NT2/D1 (cell line): ENCODE measurements at regions not wholly inside any gene's neighbourhood (a gene's known extent, or its start where the extent isn't known, plus 50 kb on each side); places are given as distances from the start of the nearest gene placed in this dataset.

Source experiments
- DNase-seq: peaks from one replicate; pipeline ENCODE4 v3.0.0-alpha.2; 2011; ENCODE audit warnings: low read depth, low spot score
- H3K27me3 ChIP-seq: 2 replicates; pipeline ENCODE4 v1.6.0; 2011; ENCODE audit warnings: mild to moderate bottlenecking; ENCODE audit not compliant: insufficient read length, insufficient read depth
- H3K36me3 ChIP-seq: 2 replicates; pipeline ENCODE4 v1.6.1; 2011; ENCODE audit warnings: mild to moderate bottlenecking, low read length, mixed read lengths; ENCODE audit not compliant: insufficient read depth, insufficient read length
- H3K4me1 ChIP-seq: 2 replicates; pipeline ENCODE4 v1.5.1; 2011; ENCODE audit not compliant: insufficient read depth, insufficient read length
- H3K4me3 ChIP-seq: 2 replicates; pipeline ENCODE4 v1.5.1; 2011; ENCODE audit warnings: low read depth; ENCODE audit not compliant: insufficient read length
- H3K9ac ChIP-seq: 2 replicates; pipeline ENCODE4 v1.6.0; 2011; ENCODE audit warnings: low read depth; ENCODE audit not compliant: insufficient read length
- H3K9me3 ChIP-seq: 2 replicates; pipeline ENCODE4 v1.5.1; 2011; ENCODE audit warnings: mild to moderate bottlenecking, low read length; ENCODE audit not compliant: insufficient read depth
- SUZ12 ChIP-seq: IDR thresholded peaks from 2 replicates; pipeline ENCODE4 v1.6.1; 2011; ENCODE audit not compliant: insufficient read length, insufficient read depth; ENCODE audit errors: extremely low read depth
- YY1 ChIP-seq: IDR thresholded peaks from 2 replicates; pipeline ENCODE4 v1.6.1; 2011; ENCODE audit not compliant: insufficient read length, insufficient read depth
- ZNF274 ChIP-seq: IDR thresholded peaks from 2 replicates; pipeline ENCODE4 v1.6.1; 2011; ENCODE audit warnings: mild to moderate bottlenecking, low read depth, low read length

GRCh38 chr20:11182720-11183119 is 508.9 kb upstream of the JAG1 start:
- Histone ChIP-seq H3K9me3 (peaks cover 14% of the 10 kb centered on the region), H3K36me3 (no peaks in the 10 kb centered on the region), H3K9ac (no peak overlapping the region), H3K27me3 (no peaks in the 10 kb centered on the region), H3K4me1 (no peaks in the 10 kb centered on the region), H3K4me3 (no peak overlapping the region)
- no peak for DNase-seq
- TF ChIP-seq ZNF274 (no peak), SUZ12 (no peak), YY1 (no peak)

GRCh38 chr20:11186301-11187008 is 512.7 kb upstream of the JAG1 start:
- Histone ChIP-seq H3K9me3 (peaks cover 3% of the 10 kb centered on the region; the same call in 1 of the 2 replicates), H3K4me3 (no peak overlapping the region), H3K27me3 (no peaks in the 10 kb centered on the region), H3K4me1 (no peaks in the 10 kb centered on the region), H3K9ac (no peak overlapping the region), H3K36me3 (no peaks in the 10 kb centered on the region)
- no peak for TF ChIP-seq YY1
- DNase-seq = no peak

- DNase-seq = no peak
- TF ChIP-seq ZNF274 = no peak
- no peak for TF ChIP-seq YY1
- no peak for TF ChIP-seq SUZ12
- H3K4me3 ChIP-seq = no peak overlapping the region
- no peak overlapping the region for H3K9ac ChIP-seq
- no peaks in the 10 kb centered on the region for H3K27me3 ChIP-seq
- no peaks in the 10 kb centered on the region for H3K4me1 ChIP-seq
- H3K36me3 ChIP-seq = no peaks in the 10 kb centered on the region
- H3K9me3 ChIP-seq = no peaks in the 10 kb centered on the region; the same call in 1 of the 2 replicates
Observed at GRCh38 chr20:11188843-11189603, 515.2 kb upstream of the JAG1 start.

GRCh38 chr20:11190741-11191140 is 516.9 kb upstream of the JAG1 start:
- no peaks in the 10 kb centered on the region for H3K36me3 ChIP-seq
- no peak for DNase-seq
- no peaks in the 10 kb centered on the region for H3K27me3 ChIP-seq
- TF ChIP-seq YY1 (no peak), SUZ12 (no peak), ZNF274 (no peak)
- H3K9me3 ChIP-seq = no peaks in the 10 kb centered on the region; the same call in 1 of the 2 replicates
- H3K9ac ChIP-seq = no peak overlapping the region
- no peak overlapping the region for H3K4me3 ChIP-seq
- H3K4me1 ChIP-seq = no peaks in the 10 kb centered on the region

- Histone ChIP-seq H3K4me1 (no peaks in the 10 kb centered on the region), H3K9me3 (no peaks in the 10 kb centered on the region), H3K4me3 (no peak overlapping the region), H3K36me3 (no peaks in the 10 kb centered on the region), H3K27me3 (no peaks in the 10 kb centered on the region), H3K9ac (no peak overlapping the region)
- TF ChIP-seq SUZ12 (no peak), ZNF274 (no peak), YY1 (no peak)
- DNase-seq = no peak
Observed at GRCh38 chr20:11192106-11192505, 518.3 kb upstream of the JAG1 start.

- H3K36me3 ChIP-seq = no peaks in the 10 kb centered on the region
- H3K9ac ChIP-seq = no peak overlapping the region
- H3K4me3 ChIP-seq = no peak overlapping the region
- H3K4me1 ChIP-seq = no peaks in the 10 kb centered on the region
- no peak for DNase-seq
- H3K27me3 ChIP-seq = no peaks in the 10 kb centered on the region
- TF ChIP-seq SUZ12 = no peak
- TF ChIP-seq ZNF274 = no peak
- no peak for TF ChIP-seq YY1
- H3K9me3 ChIP-seq = no peaks in the 10 kb centered on the region
Observed at GRCh38 chr20:11193241-11193640, 519.4 kb upstream of the JAG1 start.

- Histone ChIP-seq H3K27me3 (no peaks in the 10 kb centered on the region), H3K36me3 (no peaks in the 10 kb centered on the region), H3K9me3 (no peaks in the 10 kb centered on the region), H3K4me1 (no peaks in the 10 kb centered on the region), H3K9ac (no peak overlapping the region), H3K4me3 (no peak overlapping the region)
- no peak for DNase-seq
- no peak for TF ChIP-seq YY1
- TF ChIP-seq ZNF274 = no peak
- TF ChIP-seq SUZ12 = no peak
Observed at GRCh38 chr20:11195169-11195568, 521.4 kb upstream of the JAG1 start.
